CD4-positive, alpha-beta T cell (primary cell): ENCODE measurements at regions not wholly inside any gene's neighbourhood (a gene's known extent, or its start where the extent isn't known, plus 50 kb on each side); places are given as distances from the start of the nearest gene placed in this dataset.

ENCODE experiments used
- ATAC-seq: fragments of 200-7000 bp; cut with Tn5 transposase; one replicate; pipeline ENCODE4 v1.10.0; 2022; ENCODE audit warnings: mild to moderate bottlenecking; ENCODE audit not compliant: poor library complexity
- CTCF ChIA-PET: fragments of 350-600 bp; sonication (Branson Sonifier 250); formaldehyde crosslinking; loops from one replicate; lab custom pipeline; 2021; ENCODE audit warnings: antibody characterized with exemption, inconsistent platforms; lab: Charles Lee
- POLR2A ChIA-PET: fragments of 350-600 bp; sonication (Branson Sonifier 250); formaldehyde crosslinking; loops from one replicate; lab custom pipeline; 2021; ENCODE audit warnings: antibody characterized with exemption, inconsistent platforms; lab: Charles Lee
- DNase-seq, 14 experiments: peaks; one replicate each; pipeline ENCODE4 v3.0.0-alpha.2; 2013 to 2020; ENCODE audit warnings: mixed read lengths in 2 of 14
- H3K27ac ChIP-seq, 2 donors: one replicate each; pipeline versions ENCODE4 v1.5.1 to v1.7.0; 2013; ENCODE audit warnings: low read length in 2 of 2, low read depth in 1 of 2, mild to moderate bottlenecking in 1 of 2
- H3K27me3 ChIP-seq, 2 experiments: 1 replicate in 1 of 2; 2 replicates in 1 of 2; pipeline versions ENCODE4 v1.6.1 to v1.7.0; 2013; ENCODE audit warnings: low read length in 2 of 2, control low read depth in 1 of 2, mild to moderate bottlenecking in 1 of 2, moderate library complexity in 1 of 2; ENCODE audit not compliant: insufficient read depth in 2 of 2, control insufficient read depth in 1 of 2
- H3K36me3 ChIP-seq: one replicate; pipeline ENCODE4 v1.6.1; 2013; ENCODE audit warnings: low read length, control low read depth; ENCODE audit not compliant: insufficient read depth
- H3K4me1 ChIP-seq: one replicate; pipeline ENCODE4 v1.6.1; 2013; ENCODE audit warnings: low read length, control low read depth; ENCODE audit not compliant: insufficient read depth
- H3K4me3 ChIP-seq: one replicate; pipeline ENCODE4 v1.5.1; 2013; ENCODE audit warnings: mild to moderate bottlenecking, low read length, moderate library complexity
- H3K9me3 ChIP-seq, 2 experiments: 1 replicate in 1 of 2; 2 replicates in 1 of 2; pipeline versions ENCODE4 v1.6.1 to v1.7.0; 2013; ENCODE audit warnings: low read length in 2 of 2, mild to moderate bottlenecking in 2 of 2, control low read depth in 1 of 2, moderate library complexity in 1 of 2; ENCODE audit not compliant: control insufficient read depth in 1 of 2, insufficient read depth in 1 of 2
- H3K27ac Mint-ChIP-seq: one replicate; pipeline ENCODE4 v1.8.0; 2020; ENCODE audit warnings: mixed read lengths
- H3K27me3 Mint-ChIP-seq: one replicate; pipeline ENCODE4 v1.8.0; 2021; ENCODE audit warnings: mixed read lengths
- H3K36me3 Mint-ChIP-seq: one replicate; pipeline ENCODE4 v1.8.0; 2021; ENCODE audit warnings: low read depth, mixed read lengths
- H3K4me1 Mint-ChIP-seq: one replicate; pipeline ENCODE4 v1.8.0; 2021; ENCODE audit warnings: low read depth, mixed read lengths
- H3K4me3 Mint-ChIP-seq: one replicate; pipeline ENCODE4 v1.8.0; 2020; ENCODE audit warnings: mild to moderate bottlenecking, mixed read lengths
- H3K9me3 Mint-ChIP-seq: one replicate; pipeline ENCODE4 v1.8.0; 2020; ENCODE audit warnings: mixed read lengths
- intact Hi-C, 2 experiments: fragments of 100-400 bp; cut with DNase I in 1 of 2; cut with micrococcal nuclease in 1 of 2; formaldehyde crosslinking; loops; one replicate each; pipeline versions ENCODE4 v1.15.1 to v1.9.0; 2023 to 2025; cut with DNase I, micrococcal nuclease
- TF ChIP-seq, protein P1 (sequence below): fragments of 200-600 bp; IDR thresholded peaks from one replicate; pipeline ENCODE4 v1.8.0; 2022; ENCODE audit warnings: antibody characterized with exemption, mild to moderate bottlenecking

DNA sequence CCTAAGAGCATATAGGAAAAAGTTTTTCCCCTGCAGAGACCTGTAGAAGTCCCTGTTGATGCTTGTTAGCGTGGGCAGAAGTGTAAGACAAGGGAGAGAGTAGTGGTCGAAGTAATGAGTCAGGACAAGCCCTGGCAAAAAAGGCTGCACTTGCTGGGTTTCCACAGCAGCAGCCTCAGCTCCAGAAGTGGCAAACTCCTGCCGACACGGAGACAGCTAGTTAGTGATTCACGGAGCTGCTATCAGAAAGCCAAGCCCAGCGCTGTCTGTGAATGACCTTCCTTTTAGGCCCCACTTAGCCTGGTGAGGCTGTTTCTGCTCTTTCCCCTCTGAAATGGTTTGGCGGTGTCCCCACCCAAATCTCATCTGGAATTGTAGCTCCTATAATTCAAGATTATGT is 109.1 kb downstream of the FAM50B start:
- ATAC-seq: no peak
- Mint-ChIP-seq H3K4me1 (no peaks in the 10 kb centered on the region), H3K27ac (no peak overlapping the region), H3K27me3 (peaks cover 28% of the 10 kb centered on the region), H3K9me3 (peaks cover 15% of the 10 kb centered on the region), H3K36me3 (no peaks in the 10 kb centered on the region), H3K4me3 (no peak overlapping the region)
- intact Hi-C loops: no loop called here
- POLR2A ChIA-PET: no interaction called here
- no peak overlapping the region for H3K27ac ChIP-seq
- peaks cover 0 to 18% of the 10 kb centered on the region in 2 experiments for H3K27me3 ChIP-seq
- H3K9me3 ChIP-seq: peaks cover 0 to 16% of the 10 kb centered on the region in 2 experiments
- DNase-seq: no peak
- no peaks in the 10 kb centered on the region for H3K36me3 ChIP-seq
- CTCF ChIA-PET: no interaction called here
- no peaks in the 10 kb centered on the region for H3K4me1 ChIP-seq
- TF ChIP-seq, protein P1, sequence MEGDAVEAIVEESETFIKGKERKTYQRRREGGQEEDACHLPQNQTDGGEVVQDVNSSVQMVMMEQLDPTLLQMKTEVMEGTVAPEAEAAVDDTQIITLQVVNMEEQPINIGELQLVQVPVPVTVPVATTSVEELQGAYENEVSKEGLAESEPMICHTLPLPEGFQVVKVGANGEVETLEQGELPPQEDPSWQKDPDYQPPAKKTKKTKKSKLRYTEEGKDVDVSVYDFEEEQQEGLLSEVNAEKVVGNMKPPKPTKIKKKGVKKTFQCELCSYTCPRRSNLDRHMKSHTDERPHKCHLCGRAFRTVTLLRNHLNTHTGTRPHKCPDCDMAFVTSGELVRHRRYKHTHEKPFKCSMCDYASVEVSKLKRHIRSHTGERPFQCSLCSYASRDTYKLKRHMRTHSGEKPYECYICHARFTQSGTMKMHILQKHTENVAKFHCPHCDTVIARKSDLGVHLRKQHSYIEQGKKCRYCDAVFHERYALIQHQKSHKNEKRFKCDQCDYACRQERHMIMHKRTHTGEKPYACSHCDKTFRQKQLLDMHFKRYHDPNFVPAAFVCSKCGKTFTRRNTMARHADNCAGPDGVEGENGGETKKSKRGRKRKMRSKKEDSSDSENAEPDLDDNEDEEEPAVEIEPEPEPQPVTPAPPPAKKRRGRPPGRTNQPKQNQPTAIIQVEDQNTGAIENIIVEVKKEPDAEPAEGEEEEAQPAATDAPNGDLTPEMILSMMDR: no peak
- no peak overlapping the region for H3K4me3 ChIP-seq

DNA sequence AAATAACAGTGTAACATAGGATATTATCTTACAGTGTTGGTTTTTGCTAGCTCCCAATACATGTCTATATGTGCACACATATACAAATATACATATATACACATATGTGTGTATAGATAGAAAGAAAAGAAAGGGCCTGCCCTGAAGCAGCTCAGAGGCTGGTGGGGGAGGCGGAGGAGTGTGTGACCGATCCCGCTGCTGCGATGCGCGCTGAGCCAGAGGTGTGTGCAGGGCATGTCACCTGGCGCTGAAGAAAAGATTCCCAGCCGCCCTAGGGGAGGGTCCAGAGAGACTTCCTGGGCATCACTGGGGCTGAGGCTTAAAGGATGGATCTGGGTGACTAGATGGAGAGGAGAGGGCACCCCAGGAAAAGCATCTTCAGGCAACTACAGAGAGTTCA is 110.2 kb downstream of the FAM50B start:
- intact Hi-C loops: no loop called here
- Mint-ChIP-seq H3K4me1 (no peaks in the 10 kb centered on the region), H3K36me3 (no peaks in the 10 kb centered on the region), H3K27me3 (peaks cover 17% of the 10 kb centered on the region), H3K4me3 (no peak overlapping the region), H3K9me3 (peaks cover 9% of the 10 kb centered on the region), H3K27ac (no peak overlapping the region)
- no peak overlapping the region for H3K27ac ChIP-seq
- ChIA-PET CTCF (no interaction called here), POLR2A (interaction anchor here (0.6 kb wide), 1 partner anchor 796 kb away, joined by 4 read pairs; no protein-coding TSS in a partner anchor)
- TF ChIP-seq, protein P1: no peak
- H3K9me3 ChIP-seq: peaks cover 0 to 16% of the 10 kb centered on the region in 2 experiments
- DNase-seq: no peak
- no peak for ATAC-seq
- no peaks in the 10 kb centered on the region for H3K36me3 ChIP-seq
- peaks cover 0 to 18% of the 10 kb centered on the region in 2 experiments for H3K27me3 ChIP-seq
- H3K4me1 ChIP-seq: no peaks in the 10 kb centered on the region
- H3K4me3 ChIP-seq: no peak overlapping the region

DNA sequence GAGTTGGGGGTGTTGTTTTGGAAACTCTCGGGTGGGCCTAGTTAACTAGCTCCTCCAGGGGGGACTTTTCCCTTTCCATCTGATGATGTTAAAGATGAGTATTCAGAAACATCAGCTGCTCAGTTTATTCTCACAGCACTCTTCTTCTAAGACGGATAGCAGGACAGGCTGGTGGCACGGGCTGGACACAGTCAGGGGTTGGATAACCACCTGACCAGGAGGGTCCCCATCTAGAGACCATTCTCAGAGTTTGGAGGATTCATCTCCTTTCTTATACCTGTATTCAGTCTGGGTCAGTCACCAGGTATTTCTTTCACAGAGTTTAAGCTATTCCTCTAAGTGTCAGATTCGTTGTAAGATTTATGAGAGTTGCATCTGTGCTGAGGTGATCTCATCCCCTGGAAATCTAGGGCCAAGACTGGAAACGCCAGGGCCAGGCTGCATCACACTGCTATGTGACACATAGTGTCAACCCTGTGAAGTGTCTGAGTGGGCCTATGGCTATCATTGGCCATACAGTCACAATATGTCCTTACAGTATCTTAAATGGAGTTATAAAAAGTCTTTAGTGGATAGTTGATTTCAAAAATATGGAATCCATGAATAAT is 111.7 kb downstream of the FAM50B start:
- Histone ChIP-seq H3K27ac (no peak overlapping the region), H3K4me3 (no peak overlapping the region), H3K9me3 (peaks cover 0 to 9% of the 10 kb centered on the region in 2 experiments), H3K27me3 (peaks cover 0 to 17% of the 10 kb centered on the region in 2 experiments), H3K4me1 (no peaks in the 10 kb centered on the region), H3K36me3 (no peaks in the 10 kb centered on the region)
- H3K4me3 Mint-ChIP-seq: no peak overlapping the region
- ATAC-seq: no peak
- no peak for DNase-seq
- POLR2A ChIA-PET: no interaction called here
- CTCF ChIA-PET: no interaction called here
- no peaks in the 10 kb centered on the region for H3K36me3 Mint-ChIP-seq
- TF ChIP-seq, protein P1: no peak
- H3K27ac Mint-ChIP-seq: no peak overlapping the region
- peaks cover 13% of the 10 kb centered on the region for H3K27me3 Mint-ChIP-seq
- H3K4me1 Mint-ChIP-seq: no peaks in the 10 kb centered on the region
- peaks cover 7% of the 10 kb centered on the region for H3K9me3 Mint-ChIP-seq
- intact Hi-C loops: no loop called here
